Subcutaneous abdominal adipose tissue (tissue), 5 donors: ENCODE measurements at regions not wholly inside any gene's neighbourhood (a gene's known extent, or its start where the extent isn't known, plus 50 kb on each side); places are given as distances from the start of the nearest gene placed in this dataset.

ENCODE experiments used
- H3K27ac ChIP-seq: one replicate; pipeline ENCODE4 v1.7.0; 2013; ENCODE audit warnings: low read depth, mild to moderate bottlenecking, inconsistent platforms, low read length, moderate library complexity
- H3K27me3 ChIP-seq, 5 donors: one replicate each; pipeline ENCODE4 v1.7.0; 2013; ENCODE audit warnings: low read length in 5 of 5, inconsistent platforms in 1 of 5; ENCODE audit not compliant: control insufficient read depth in 5 of 5, insufficient read depth in 4 of 5
- H3K36me3 ChIP-seq, 5 donors: one replicate each; pipeline ENCODE4 v1.7.0; 2013; ENCODE audit warnings: low read length in 5 of 5; ENCODE audit not compliant: control insufficient read depth in 5 of 5, insufficient read depth in 5 of 5
- H3K4me1 ChIP-seq, 5 donors: one replicate each; pipeline ENCODE4 v1.7.0; 2013; ENCODE audit warnings: low read length in 5 of 5, mild to moderate bottlenecking in 3 of 5, moderate library complexity in 1 of 5; ENCODE audit not compliant: control insufficient read depth in 5 of 5, insufficient read depth in 5 of 5
- H3K4me3 ChIP-seq, 5 donors: one replicate each; pipeline ENCODE4 v1.7.0; 2013; ENCODE audit warnings: low read length in 5 of 5, low read depth in 1 of 5
- H3K9ac ChIP-seq, 5 donors: one replicate each; pipeline ENCODE4 v1.7.0; 2013; ENCODE audit warnings: low read length in 5 of 5, mild to moderate bottlenecking in 4 of 5, moderate library complexity in 3 of 5
- H3K9me3 ChIP-seq, 5 donors: one replicate each; pipeline ENCODE4 v1.7.0; 2013; ENCODE audit warnings: low read length in 5 of 5; ENCODE audit not compliant: control insufficient read depth in 5 of 5
- donor health status: healthy.
- donor health status: healthy.
- donor health status: healthy.
- donor health status: healthy.
- donor health status: healthy.

- no peaks in the 10 kb centered on the region for H3K27me3 ChIP-seq
- no peaks in the 10 kb centered on the region for H3K9me3 ChIP-seq
- H3K27ac ChIP-seq: no peak overlapping the region
- H3K9ac ChIP-seq: no peak overlapping the region
- H3K4me3 ChIP-seq: no peak overlapping the region
- no peaks in the 10 kb centered on the region for H3K4me1 ChIP-seq
- no peaks in the 10 kb centered on the region for H3K36me3 ChIP-seq
Measured at GRCh38 chr3:152123457-152123856, 145.3 kb upstream of the MBNL1 start.

GRCh38 chr3:152126260-152126659 lies 142.5 kb upstream of the MBNL1 start:
- Histone ChIP-seq H3K27me3 (no peaks in the 10 kb centered on the region), H3K9me3 (no peaks in the 10 kb centered on the region), H3K27ac (no peak overlapping the region), H3K4me1 (no peaks in the 10 kb centered on the region), H3K4me3 (no peak overlapping the region), H3K9ac (no peak overlapping the region), H3K36me3 (no peaks in the 10 kb centered on the region)

- Histone ChIP-seq H3K27ac (no peak overlapping the region), H3K27me3 (no peaks in the 10 kb centered on the region), H3K36me3 (no peaks in the 10 kb centered on the region), H3K4me1 (no peaks in the 10 kb centered on the region), H3K4me3 (no peak overlapping the region), H3K9ac (no peak overlapping the region), H3K9me3 (no peaks in the 10 kb centered on the region)
Measured at GRCh38 chr3:152127058-152127457, 141.7 kb upstream of the MBNL1 start.

GRCh38 chr3:152128356-152128755 lies 140.4 kb upstream of the MBNL1 start:
- Histone ChIP-seq H3K9me3 (no peaks in the 10 kb centered on the region), H3K27ac (no peak overlapping the region), H3K36me3 (no peaks in the 10 kb centered on the region), H3K4me3 (no peak overlapping the region), H3K27me3 (no peaks in the 10 kb centered on the region), H3K4me1 (no peaks in the 10 kb centered on the region), H3K9ac (no peak overlapping the region)

- Histone ChIP-seq H3K9ac (no peak overlapping the region), H3K4me3 (no peak overlapping the region), H3K27me3 (no peaks in the 10 kb centered on the region), H3K36me3 (no peaks in the 10 kb centered on the region), H3K27ac (no peak overlapping the region), H3K4me1 (no peaks in the 10 kb centered on the region), H3K9me3 (no peaks in the 10 kb centered on the region)
Measured at GRCh38 chr3:152139651-152140050, 129.1 kb upstream of the MBNL1 start.

- no peaks in the 10 kb centered on the region for H3K27me3 ChIP-seq
- H3K36me3 ChIP-seq: no peaks in the 10 kb centered on the region
- H3K4me1 ChIP-seq: no peaks in the 10 kb centered on the region
- no peak overlapping the region for H3K9ac ChIP-seq
- no peak overlapping the region for H3K4me3 ChIP-seq
- no peaks in the 10 kb centered on the region for H3K9me3 ChIP-seq
- no peak overlapping the region for H3K27ac ChIP-seq
Measured at GRCh38 chr3:152146461-152146860, 122.3 kb upstream of the MBNL1 start.

DNA sequence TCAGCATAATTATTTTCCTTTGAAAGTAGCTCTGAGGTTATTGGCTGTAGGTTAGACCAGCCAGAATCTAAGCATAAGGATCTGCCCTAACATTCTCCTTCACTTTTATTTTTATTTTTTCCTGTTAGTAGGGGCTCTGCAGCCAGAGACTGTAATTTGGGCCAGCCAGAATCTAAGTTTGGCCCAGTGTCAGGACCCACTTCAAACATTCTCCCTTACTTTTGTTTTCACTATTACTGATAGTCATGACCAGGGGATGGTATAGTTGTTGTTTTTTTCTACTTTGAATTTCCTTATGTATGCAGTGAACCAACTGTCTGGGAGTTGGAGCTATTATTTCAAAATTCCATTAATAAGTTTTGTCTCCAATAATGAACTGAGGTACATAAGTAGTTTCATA lies 121.0 kb upstream of the MBNL1 start:
- Histone ChIP-seq H3K27ac (no peak overlapping the region), H3K9me3 (no peaks in the 10 kb centered on the region), H3K4me3 (no peak overlapping the region), H3K9ac (no peak overlapping the region), H3K36me3 (no peaks in the 10 kb centered on the region), H3K4me1 (no peaks in the 10 kb centered on the region), H3K27me3 (no peaks in the 10 kb centered on the region)

DNA sequence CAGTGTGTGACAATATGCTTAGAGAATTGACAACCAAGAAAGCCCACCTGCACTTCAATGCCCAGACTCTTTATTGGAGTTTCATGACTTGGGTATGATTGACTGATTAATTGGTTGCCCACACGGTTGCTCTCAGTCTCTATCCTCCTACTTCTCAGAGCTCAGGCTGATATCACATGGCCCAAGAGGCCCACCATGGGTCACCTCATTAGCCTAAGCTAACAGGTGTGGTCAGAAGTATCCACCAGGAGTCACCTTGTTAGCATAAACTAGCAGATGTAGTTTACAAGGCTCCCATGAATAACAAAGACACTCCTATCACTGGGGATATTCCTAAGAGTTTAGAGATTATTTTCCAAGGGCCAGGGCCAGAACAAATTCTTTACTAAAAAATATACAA lies 120.2 kb upstream of the MBNL1 start:
- no peak overlapping the region for H3K27ac ChIP-seq
- H3K36me3 ChIP-seq: no peaks in the 10 kb centered on the region
- no peaks in the 10 kb centered on the region for H3K9me3 ChIP-seq
- H3K27me3 ChIP-seq: no peaks in the 10 kb centered on the region
- H3K4me1 ChIP-seq: no peaks in the 10 kb centered on the region
- H3K4me3 ChIP-seq: no peak overlapping the region
- no peak overlapping the region for H3K9ac ChIP-seq

DNA sequence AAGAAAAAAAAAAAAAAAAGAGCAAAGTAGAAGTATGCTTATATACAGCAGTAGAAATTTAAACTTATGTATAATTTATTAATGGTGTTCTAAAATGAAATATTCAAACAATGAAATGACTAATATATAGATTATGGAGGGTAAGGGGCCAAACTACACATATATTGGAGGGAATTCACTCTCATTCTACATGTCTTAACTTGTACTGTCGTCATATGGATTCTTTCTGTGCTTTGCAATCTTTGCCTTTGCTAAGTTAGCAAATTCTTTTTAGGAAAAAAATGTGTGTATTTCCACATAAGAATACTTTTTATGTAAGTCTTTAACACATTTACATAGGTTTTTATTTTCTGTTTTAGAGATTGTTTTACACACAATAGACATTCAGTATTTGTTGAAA lies 118.9 kb upstream of the MBNL1 start:
- Histone ChIP-seq H3K36me3 (no peaks in the 10 kb centered on the region), H3K9ac (no peak overlapping the region), H3K27me3 (no peaks in the 10 kb centered on the region), H3K9me3 (no peaks in the 10 kb centered on the region), H3K4me1 (no peaks in the 10 kb centered on the region), H3K4me3 (no peak overlapping the region), H3K27ac (no peak overlapping the region)

DNA sequence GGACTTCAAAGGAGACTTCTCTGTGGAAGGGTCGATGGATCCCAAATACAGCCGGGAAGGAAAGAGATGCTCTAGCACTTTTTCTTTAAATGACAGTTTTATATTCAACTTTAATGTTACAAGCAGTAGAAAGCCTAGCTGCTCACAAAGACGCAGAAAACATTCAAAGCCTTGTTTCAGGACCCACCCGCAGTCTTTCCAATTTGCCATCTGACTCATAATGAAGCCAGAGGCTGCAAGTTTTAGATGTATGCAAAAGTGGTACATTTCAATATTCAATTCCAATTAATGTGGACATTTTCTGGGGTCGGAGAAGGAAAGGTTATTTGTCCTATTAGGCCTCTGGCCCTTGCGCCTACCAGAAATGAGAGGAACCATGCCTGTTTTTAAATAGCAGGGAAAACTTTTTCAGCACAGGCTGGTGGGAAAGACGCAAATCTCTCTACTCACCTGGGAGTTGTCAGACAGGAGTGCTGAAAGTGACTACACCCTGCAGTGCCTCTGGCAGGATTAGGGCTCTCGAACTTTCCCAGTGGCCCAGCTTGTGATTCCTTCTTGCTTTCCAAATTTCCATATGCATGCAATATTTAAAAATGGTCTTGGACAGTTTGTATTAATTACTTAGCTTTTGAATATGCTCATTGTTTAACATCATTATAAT lies 117.4 kb upstream of the MBNL1 start:
- Histone ChIP-seq H3K9ac (no peak overlapping the region), H3K4me3 (no peak overlapping the region), H3K4me1 (no peaks in the 10 kb centered on the region), H3K36me3 (no peaks in the 10 kb centered on the region), H3K27ac (no peak overlapping the region), H3K27me3 (no peaks in the 10 kb centered on the region), H3K9me3 (no peaks in the 10 kb centered on the region)
